NCI-H146 (cell line): ENCODE measurements at regions not wholly inside any gene's neighbourhood (a gene's known extent, or its start where the extent isn't known, plus 50 kb on each side); places are given as distances from the start of the nearest gene placed in this dataset.

Experiments used
- DNase-seq: peaks from one replicate; lab custom pipeline; 2025; lab: John Stamatoyannopoulos, UW

GRCh38 chr6:159099276-159099675 lies 54.5 kb upstream of the TAGAP start:
- DNase-seq = no peak

GRCh38 chr6:159098636-159099106 lies 53.9 kb upstream of the TAGAP start:
- DNase-seq = no peak

GRCh38 chr6:159097256-159097655 lies 52.5 kb upstream of the TAGAP start:
- no peak for DNase-seq

- DNase-seq = no peak
These were observed 50.8 kb upstream of the TAGAP start for GRCh38 chr6:159095616-159096015.

DNA sequence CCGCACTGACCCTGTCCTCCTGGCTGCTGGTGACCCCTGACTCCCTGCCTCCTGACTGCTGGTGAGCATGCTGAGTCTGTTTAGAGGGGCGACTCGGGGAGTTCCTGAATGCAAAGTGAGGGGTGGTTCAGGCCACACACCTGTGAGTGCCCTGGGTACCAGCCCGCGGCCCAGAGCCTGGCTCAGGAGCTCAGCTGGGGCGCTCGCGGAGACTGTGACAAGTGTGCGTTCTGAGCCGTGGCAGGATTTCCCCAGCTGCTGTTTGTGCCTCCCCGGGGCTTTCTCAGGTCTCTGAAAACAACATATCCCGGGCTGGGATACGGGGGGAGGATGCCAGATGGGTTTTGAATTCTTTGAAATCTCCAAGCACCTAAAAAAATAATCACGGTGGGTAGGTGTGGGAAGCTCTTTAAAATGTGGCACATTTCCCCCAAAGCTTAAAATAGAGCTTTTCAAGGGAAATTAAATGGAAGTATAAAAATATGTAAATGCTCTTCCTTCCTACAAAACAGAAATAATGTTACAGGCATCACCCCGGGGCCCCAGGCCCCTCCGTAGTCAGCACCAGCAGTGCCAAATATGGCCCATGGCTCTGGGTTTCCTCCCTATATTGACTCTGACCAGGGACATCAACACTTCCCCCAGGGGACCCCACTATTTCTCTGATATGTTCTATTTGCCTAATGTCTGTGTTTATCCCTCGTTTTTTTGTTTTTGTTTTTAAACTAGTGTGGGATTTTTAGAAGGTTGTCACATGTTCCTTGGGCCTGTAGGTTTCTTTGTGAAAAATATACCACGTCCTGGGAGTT lies 49.9 kb upstream of the TAGAP start:
- no peak for DNase-seq
